Fibroblast of the aortic adventitia (primary cell): ENCODE measurements at regions not wholly inside any gene's neighbourhood (a gene's known extent, or its start where the extent isn't known, plus 50 kb on each side); places are given as distances from the start of the nearest gene placed in this dataset.

Source experiments
- DNase-seq: peaks from one replicate; pipeline ENCODE4 v3.0.0-alpha.2; 2010; ENCODE audit warnings: low read depth
- H3K4me3 ChIP-seq: 2 replicates; pipeline ENCODE4 v1.5.1; 2011; ENCODE audit warnings: low read depth, mild to moderate bottlenecking, control low read depth, low read length, moderate library complexity
- CTCF ChIP-seq: IDR thresholded peaks from 2 replicates; pipeline ENCODE4 v1.5.1; 2011; ENCODE audit warnings: mild to moderate bottlenecking, low read length, control low read depth, inconsistent platforms; ENCODE audit not compliant: insufficient read depth

GRCh38 chr9:1521547-1521946, 471.4 kb downstream of the DMRT2 start:
- no peak for TF ChIP-seq CTCF
- DNase-seq = no peak
- H3K4me3 ChIP-seq = no peak overlapping the region

GRCh38 chr9:1522219-1522767, 472.1 kb downstream of the DMRT2 start:
- no peak for TF ChIP-seq CTCF
- no peak for DNase-seq
- no peak overlapping the region for H3K4me3 ChIP-seq

GRCh38 chr9:1528456-1528855, 478.3 kb downstream of the DMRT2 start:
- DNase-seq = no peak
- no peak overlapping the region for H3K4me3 ChIP-seq
- no peak for TF ChIP-seq CTCF

- no peak overlapping the region for H3K4me3 ChIP-seq
- no peak for DNase-seq
- no peak for TF ChIP-seq CTCF
Measured at GRCh38 chr9:1530696-1531095, 480.5 kb downstream of the DMRT2 start.

GRCh38 chr9:1531424-1531823, 481.3 kb downstream of the DMRT2 start:
- no peak for DNase-seq
- no peak overlapping the region for H3K4me3 ChIP-seq
- no peak for TF ChIP-seq CTCF

GRCh38 chr9:1532171-1532570, 482.0 kb downstream of the DMRT2 start:
- H3K4me3 ChIP-seq = no peak overlapping the region
- no peak for TF ChIP-seq CTCF
- no peak for DNase-seq

- H3K4me3 ChIP-seq = no peak overlapping the region
- no peak for TF ChIP-seq CTCF
- DNase-seq = no peak
Measured at GRCh38 chr9:1535051-1535450, 480.1 kb upstream of the SMARCA2 start.
